Neural cell (in vitro differentiated cells): ENCODE measurements at regions not wholly inside any gene's neighbourhood (a gene's known extent, or its start where the extent isn't known, plus 50 kb on each side); places are given as distances from the start of the nearest gene placed in this dataset.

Source experiments
- EP300 ChIP-seq: fragments of 450-650 bp; conservative IDR thresholded peaks from 2 replicates; pipeline ENCODE4 v1.6.1; 2014; ENCODE audit warnings: antibody characterized with exemption, mild to moderate bottlenecking, moderate library complexity; ENCODE audit not compliant: poor library complexity, severe bottlenecking
- EZH2 ChIP-seq: fragments of 200-600, 300-800 bp; shearing (Covaris generic), sonication (generic); IDR thresholded peaks from 2 replicates; pipeline ENCODE4 v1.6.1; 2014; ENCODE audit warnings: antibody characterized with exemption, low read length, borderline replicate concordance, mild to moderate bottlenecking; ENCODE audit not compliant: insufficient read depth, poor library complexity, severe bottlenecking
- MXI1 ChIP-seq: fragments of 450-650 bp; conservative IDR thresholded peaks from 2 replicates; pipeline ENCODE4 v1.6.1; 2014; ENCODE audit warnings: antibody characterized with exemption, mild to moderate bottlenecking; ENCODE audit not compliant: poor library complexity, severe bottlenecking
- POLR2AphosphoS5 ChIP-seq: IDR thresholded peaks from 2 replicates; pipeline ENCODE4 v1.6.1; 2012
- RAD21 ChIP-seq: fragments of 450-650 bp; conservative IDR thresholded peaks from 2 replicates; pipeline ENCODE4 v1.6.1; 2014; ENCODE audit warnings: antibody characterized with exemption, mild to moderate bottlenecking, moderate library complexity
- SMC3 ChIP-seq: fragments of 450-650 bp; conservative IDR thresholded peaks from 2 replicates; pipeline ENCODE4 v1.6.1; 2014; ENCODE audit warnings: antibody characterized with exemption, mild to moderate bottlenecking, moderate library complexity; ENCODE audit not compliant: poor library complexity
- TAF1 ChIP-seq: IDR thresholded peaks from 2 replicates; pipeline ENCODE4 v1.6.1; 2012; ENCODE audit warnings: low read depth
- TF ChIP-seq, protein P1 (sequence below): fragments of 450-650 bp; IDR thresholded peaks from 2 replicates; pipeline ENCODE4 v1.5.1; 2014; ENCODE audit warnings: antibody characterized with exemption, mild to moderate bottlenecking, moderate library complexity; ENCODE audit not compliant: poor library complexity, severe bottlenecking
- TF ChIP-seq, protein P2 (sequence below): IDR thresholded peaks from 2 replicates; pipeline ENCODE4 v1.6.1; 2012; ENCODE audit warnings: borderline replicate concordance

DNA sequence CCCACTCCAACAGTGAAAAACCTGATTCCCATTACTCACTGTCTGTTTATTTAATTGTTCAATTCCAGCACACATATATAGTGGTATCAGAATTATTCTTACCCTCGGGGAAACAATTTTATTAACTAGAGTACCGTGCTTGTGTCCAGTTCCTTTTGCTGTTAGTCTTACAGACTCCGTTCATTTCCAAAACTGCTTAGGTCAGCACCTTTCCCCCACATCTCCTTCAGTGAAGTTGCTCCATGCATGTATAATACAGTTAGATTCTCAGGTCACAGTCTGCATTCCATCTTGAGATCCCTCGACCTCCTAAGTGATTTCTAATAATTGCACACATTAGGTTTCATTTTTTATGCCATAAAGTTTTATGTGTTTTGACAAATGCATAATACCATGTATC, 56.3 kb upstream of the ZNF521 start:
- TF ChIP-seq, protein P1, sequence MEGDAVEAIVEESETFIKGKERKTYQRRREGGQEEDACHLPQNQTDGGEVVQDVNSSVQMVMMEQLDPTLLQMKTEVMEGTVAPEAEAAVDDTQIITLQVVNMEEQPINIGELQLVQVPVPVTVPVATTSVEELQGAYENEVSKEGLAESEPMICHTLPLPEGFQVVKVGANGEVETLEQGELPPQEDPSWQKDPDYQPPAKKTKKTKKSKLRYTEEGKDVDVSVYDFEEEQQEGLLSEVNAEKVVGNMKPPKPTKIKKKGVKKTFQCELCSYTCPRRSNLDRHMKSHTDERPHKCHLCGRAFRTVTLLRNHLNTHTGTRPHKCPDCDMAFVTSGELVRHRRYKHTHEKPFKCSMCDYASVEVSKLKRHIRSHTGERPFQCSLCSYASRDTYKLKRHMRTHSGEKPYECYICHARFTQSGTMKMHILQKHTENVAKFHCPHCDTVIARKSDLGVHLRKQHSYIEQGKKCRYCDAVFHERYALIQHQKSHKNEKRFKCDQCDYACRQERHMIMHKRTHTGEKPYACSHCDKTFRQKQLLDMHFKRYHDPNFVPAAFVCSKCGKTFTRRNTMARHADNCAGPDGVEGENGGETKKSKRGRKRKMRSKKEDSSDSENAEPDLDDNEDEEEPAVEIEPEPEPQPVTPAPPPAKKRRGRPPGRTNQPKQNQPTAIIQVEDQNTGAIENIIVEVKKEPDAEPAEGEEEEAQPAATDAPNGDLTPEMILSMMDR = no peak
- TF ChIP-seq POLR2AphosphoS5 (no peak), EZH2 (no peak), TAF1 (no peak), EP300 (no peak), MXI1 (no peak), RAD21 (no peak), SMC3 (no peak)
- TF ChIP-seq, protein P2, sequence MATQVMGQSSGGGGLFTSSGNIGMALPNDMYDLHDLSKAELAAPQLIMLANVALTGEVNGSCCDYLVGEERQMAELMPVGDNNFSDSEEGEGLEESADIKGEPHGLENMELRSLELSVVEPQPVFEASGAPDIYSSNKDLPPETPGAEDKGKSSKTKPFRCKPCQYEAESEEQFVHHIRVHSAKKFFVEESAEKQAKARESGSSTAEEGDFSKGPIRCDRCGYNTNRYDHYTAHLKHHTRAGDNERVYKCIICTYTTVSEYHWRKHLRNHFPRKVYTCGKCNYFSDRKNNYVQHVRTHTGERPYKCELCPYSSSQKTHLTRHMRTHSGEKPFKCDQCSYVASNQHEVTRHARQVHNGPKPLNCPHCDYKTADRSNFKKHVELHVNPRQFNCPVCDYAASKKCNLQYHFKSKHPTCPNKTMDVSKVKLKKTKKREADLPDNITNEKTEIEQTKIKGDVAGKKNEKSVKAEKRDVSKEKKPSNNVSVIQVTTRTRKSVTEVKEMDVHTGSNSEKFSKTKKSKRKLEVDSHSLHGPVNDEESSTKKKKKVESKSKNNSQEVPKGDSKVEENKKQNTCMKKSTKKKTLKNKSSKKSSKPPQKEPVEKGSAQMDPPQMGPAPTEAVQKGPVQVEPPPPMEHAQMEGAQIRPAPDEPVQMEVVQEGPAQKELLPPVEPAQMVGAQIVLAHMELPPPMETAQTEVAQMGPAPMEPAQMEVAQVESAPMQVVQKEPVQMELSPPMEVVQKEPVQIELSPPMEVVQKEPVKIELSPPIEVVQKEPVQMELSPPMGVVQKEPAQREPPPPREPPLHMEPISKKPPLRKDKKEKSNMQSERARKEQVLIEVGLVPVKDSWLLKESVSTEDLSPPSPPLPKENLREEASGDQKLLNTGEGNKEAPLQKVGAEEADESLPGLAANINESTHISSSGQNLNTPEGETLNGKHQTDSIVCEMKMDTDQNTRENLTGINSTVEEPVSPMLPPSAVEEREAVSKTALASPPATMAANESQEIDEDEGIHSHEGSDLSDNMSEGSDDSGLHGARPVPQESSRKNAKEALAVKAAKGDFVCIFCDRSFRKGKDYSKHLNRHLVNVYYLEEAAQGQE = no peak
